Thymus (tissue), 11 donors: ENCODE measurements at regions not wholly inside any gene's neighbourhood (a gene's known extent, or its start where the extent isn't known, plus 50 kb on each side); places are given as distances from the start of the nearest gene placed in this dataset.

ENCODE experiments used
- DNase-seq, 9 donors: peaks; one replicate each; pipeline ENCODE4 v3.0.0-alpha.2; 2013; ENCODE audit warnings: low spot score in 9 of 9, low read depth in 6 of 9, missing footprints in 1 of 9
- H3K27ac ChIP-seq, 2 donors: one replicate each; pipeline ENCODE4 v1.5.1; 2013; ENCODE audit warnings: control low read depth in 1 of 2, low read depth in 1 of 2, low read length in 1 of 2, mild to moderate bottlenecking in 1 of 2, moderate library complexity in 1 of 2
- H3K27me3 ChIP-seq, 2 donors: one replicate each; pipeline ENCODE4 v1.5.1; 2013; ENCODE audit warnings: low read length in 1 of 2; ENCODE audit not compliant: control insufficient read depth in 2 of 2, insufficient read depth in 1 of 2
- H3K36me3 ChIP-seq, 2 donors: one replicate each; pipeline ENCODE4 v1.5.1; 2013; ENCODE audit warnings: low read length in 1 of 2, mild to moderate bottlenecking in 1 of 2, moderate library complexity in 1 of 2; ENCODE audit not compliant: control insufficient read depth in 2 of 2, insufficient read depth in 2 of 2
- H3K4me1 ChIP-seq, 2 donors: one replicate each; pipeline ENCODE4 v1.5.1; 2013; ENCODE audit warnings: low read length in 2 of 2; ENCODE audit not compliant: control insufficient read depth in 2 of 2, insufficient read depth in 2 of 2
- H3K4me3 ChIP-seq, 2 donors: one replicate each; pipeline ENCODE4 v1.5.1; 2013; ENCODE audit warnings: low read length in 2 of 2, control low read depth in 1 of 2, mild to moderate bottlenecking in 1 of 2
- H3K9me3 ChIP-seq, 2 donors: one replicate each; pipeline ENCODE4 v1.5.1; 2013; ENCODE audit warnings: low read length in 1 of 2, mild to moderate bottlenecking in 1 of 2; ENCODE audit not compliant: control insufficient read depth in 2 of 2, insufficient read depth in 1 of 2
- WGBS: extraction: QIAGEN DNeasy Blood & Tissue Kit; methylation state at CpG from one replicate; pipeline ENCODE4 v1.1.7; 2013; 5-methylcytosine and 5-hydroxymethylcytosine counted together
- donor health status: healthy.

DNA sequence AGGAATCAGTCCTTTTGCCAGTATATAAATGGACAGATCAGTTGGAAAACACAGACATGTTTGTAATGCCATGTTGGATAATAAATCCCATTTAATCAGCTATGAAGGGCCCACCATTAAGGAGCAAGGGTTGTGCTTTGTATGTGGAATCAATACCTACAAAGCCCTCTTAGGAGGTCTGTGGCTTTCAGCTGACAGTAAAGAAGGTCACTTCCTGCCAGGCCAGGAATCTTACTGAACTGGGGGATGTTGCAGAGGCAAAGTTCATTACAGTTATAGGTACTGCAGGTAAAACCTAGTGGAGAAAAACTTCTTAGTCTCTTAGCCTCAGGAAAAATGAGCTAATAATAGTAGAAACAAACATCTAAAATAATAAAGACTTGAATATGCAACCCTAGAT is 129.5 kb downstream of the FAM76B start:
- no peaks in the 10 kb centered on the region for H3K27me3 ChIP-seq
- no peak overlapping the region for H3K4me3 ChIP-seq
- no peak for DNase-seq
- no peaks in the 10 kb centered on the region for H3K9me3 ChIP-seq
- no peak overlapping the region for H3K27ac ChIP-seq
- no peaks in the 10 kb centered on the region for H3K36me3 ChIP-seq
- H3K4me1 ChIP-seq = no peaks in the 10 kb centered on the region

- no peak overlapping the region for H3K4me3 ChIP-seq
- no peak for DNase-seq
- 94% methylated on average over 1 of the region's 1 CpG for WGBS
- H3K27ac ChIP-seq = no peak overlapping the region
- H3K36me3 ChIP-seq = no peaks in the 10 kb centered on the region
- no peaks in the 10 kb centered on the region for H3K9me3 ChIP-seq
- no peaks in the 10 kb centered on the region for H3K27me3 ChIP-seq
- no peaks in the 10 kb centered on the region for H3K4me1 ChIP-seq
These were observed 130.5 kb downstream of the FAM76B start for GRCh38 chr11:95659088-95659487.

- Histone ChIP-seq H3K27me3 (no peaks in the 10 kb centered on the region), H3K9me3 (no peaks in the 10 kb centered on the region), H3K36me3 (no peaks in the 10 kb centered on the region), H3K4me3 (no peak overlapping the region), H3K4me1 (no peaks in the 10 kb centered on the region), H3K27ac (no peak overlapping the region)
- DNase-seq = no peak
- 49% methylated on average over 1 of the region's 1 CpG for WGBS
These were observed 134.0 kb downstream of the FAM76B start for GRCh38 chr11:95655536-95655935.

GRCh38 chr11:95653680-95654079 is 135.9 kb downstream of the FAM76B start:
- H3K36me3 ChIP-seq = no peaks in the 10 kb centered on the region

GRCh38 chr11:95653099-95653498 is 136.5 kb downstream of the FAM76B start:
- Histone ChIP-seq H3K27me3 (no peaks in the 10 kb centered on the region), H3K4me3 (no peak overlapping the region), H3K27ac (no peak overlapping the region), H3K9me3 (no peaks in the 10 kb centered on the region), H3K4me1 (no peaks in the 10 kb centered on the region), H3K36me3 (no peaks in the 10 kb centered on the region)
- WGBS = 98% methylated on average over 5 of the region's 5 CpGs
- no peak for DNase-seq

More at GRCh38 chr11:95653680-95654079, 135.9 kb downstream of the FAM76B start:
- Histone ChIP-seq H3K27me3 (no peaks in the 10 kb centered on the region), H3K9me3 (no peaks in the 10 kb centered on the region), H3K27ac (no peak overlapping the region), H3K4me1 (no peaks in the 10 kb centered on the region), H3K4me3 (no peak overlapping the region)
- WGBS = 98% methylated on average over 1 of the region's 1 CpG
- no peak for DNase-seq

GRCh38 chr11:95652002-95652472 is 137.5 kb downstream of the FAM76B start:
- Histone ChIP-seq H3K27me3 (no peaks in the 10 kb centered on the region), H3K9me3 (no peaks in the 10 kb centered on the region), H3K36me3 (no peaks in the 10 kb centered on the region), H3K4me3 (no peak overlapping the region), H3K27ac (no peak overlapping the region), H3K4me1 (no peaks in the 10 kb centered on the region)
- WGBS = 66% methylated on average over 3 of the region's 3 CpGs
- no peak for DNase-seq

DNA sequence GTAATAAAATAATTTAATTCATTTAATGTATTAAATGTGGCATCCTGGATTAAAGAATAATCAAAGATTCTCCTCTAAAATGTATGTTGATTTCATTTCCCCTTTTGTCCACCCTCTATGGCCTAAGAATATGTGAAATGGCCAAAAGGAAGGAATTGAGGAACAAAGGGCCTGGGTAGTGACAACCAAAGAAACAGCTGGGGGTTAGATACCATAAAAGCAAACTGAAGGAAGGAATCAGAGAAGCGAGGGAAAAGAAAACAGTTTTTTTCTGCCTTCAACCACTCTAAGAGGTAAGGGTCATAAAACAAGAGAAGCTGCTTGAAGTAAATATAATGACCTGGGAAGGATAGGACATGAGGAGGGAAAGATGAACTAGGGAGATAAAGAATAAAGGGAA is 139.3 kb downstream of the FAM76B start:
- Histone ChIP-seq H3K36me3 (no peaks in the 10 kb centered on the region), H3K27me3 (no peaks in the 10 kb centered on the region), H3K9me3 (no peaks in the 10 kb centered on the region), H3K27ac (no peak overlapping the region), H3K4me1 (no peaks in the 10 kb centered on the region), H3K4me3 (no peak overlapping the region)
- no peak for DNase-seq
- WGBS = 84% methylated on average over 1 of the region's 1 CpG

DNA sequence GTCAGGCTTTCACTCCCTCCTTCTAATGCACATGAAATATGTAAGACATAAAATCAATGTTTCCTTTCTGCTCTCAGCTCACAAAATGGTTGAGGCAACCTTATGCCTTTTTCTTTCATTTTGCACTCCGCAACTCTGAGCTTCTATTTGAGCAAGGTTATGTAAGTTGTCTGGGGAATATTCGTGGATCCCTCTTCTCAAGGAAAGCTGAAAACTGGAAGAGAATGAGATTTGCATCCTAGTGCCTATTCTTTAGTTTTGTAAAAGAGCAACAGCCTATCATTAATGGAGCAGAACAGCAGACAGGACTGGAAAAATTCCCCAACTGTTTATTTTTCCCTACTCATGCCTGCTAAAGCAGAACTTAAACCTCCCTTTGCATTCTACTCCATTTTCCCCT is 141.7 kb downstream of the FAM76B start:
- H3K4me3 ChIP-seq = no peak overlapping the region
- H3K4me1 ChIP-seq = no peaks in the 10 kb centered on the region
- no peaks in the 10 kb centered on the region for H3K9me3 ChIP-seq
- no peak overlapping the region for H3K27ac ChIP-seq
- no peak for DNase-seq
- no peaks in the 10 kb centered on the region for H3K27me3 ChIP-seq
- 91% methylated on average over 2 of the region's 2 CpGs for WGBS
- H3K36me3 ChIP-seq = no peaks in the 10 kb centered on the region

DNA sequence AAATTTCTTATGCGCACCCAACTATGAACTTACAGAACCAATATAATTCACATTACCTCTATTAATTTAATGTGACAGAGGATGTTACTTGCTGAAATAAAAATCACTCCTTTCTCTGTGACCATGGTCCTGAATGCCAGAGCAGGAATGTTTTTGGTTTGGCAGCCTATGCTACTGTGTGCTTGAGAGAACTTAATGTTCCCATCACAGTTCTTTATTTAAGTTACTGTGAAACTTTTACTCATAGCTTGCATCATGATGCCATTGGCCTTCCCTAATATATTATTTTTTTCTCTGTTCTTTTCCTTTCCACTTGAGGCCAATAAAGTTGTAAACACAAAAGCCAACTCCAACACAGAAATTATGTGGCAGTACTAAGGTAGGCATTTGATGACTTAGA is 142.2 kb downstream of the FAM76B start:
- no peaks in the 10 kb centered on the region for H3K27me3 ChIP-seq
- no peak overlapping the region for H3K4me3 ChIP-seq
- no peaks in the 10 kb centered on the region for H3K36me3 ChIP-seq
- DNase-seq = no peak
- no peaks in the 10 kb centered on the region for H3K9me3 ChIP-seq
- no peaks in the 10 kb centered on the region for H3K4me1 ChIP-seq
- 99% methylated on average over 1 of the region's 1 CpG for WGBS
- no peak overlapping the region for H3K27ac ChIP-seq

DNA sequence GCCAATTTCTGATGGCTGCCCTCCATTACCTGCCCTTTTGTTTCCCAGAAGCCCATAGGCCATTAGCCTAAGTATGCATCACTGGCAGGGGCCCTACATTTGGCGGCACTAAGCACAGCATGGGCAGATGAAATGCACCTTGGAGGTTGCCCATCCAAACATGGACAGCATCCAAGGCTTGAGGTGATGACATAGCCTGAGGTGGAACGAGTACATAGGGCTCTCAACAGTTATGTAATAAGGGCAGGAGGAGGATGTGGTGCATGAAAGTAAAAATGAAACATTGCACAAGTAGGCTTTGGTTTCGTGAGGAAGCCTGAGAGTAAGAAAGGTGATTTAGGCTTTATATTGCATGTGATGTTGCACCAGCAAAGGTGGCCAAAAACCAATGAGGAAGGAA is 148.1 kb downstream of the FAM76B start:
- 61% methylated on average over 3 of the region's 3 CpGs for WGBS
- no peaks in the 10 kb centered on the region for H3K27me3 ChIP-seq
- H3K4me1 ChIP-seq = no peaks in the 10 kb centered on the region
- DNase-seq = peak in 4 of 9 donors; percentile 1 to 27 (median 3)
- H3K4me3 ChIP-seq = no peak overlapping the region
- no peaks in the 10 kb centered on the region for H3K36me3 ChIP-seq
- no peaks in the 10 kb centered on the region for H3K9me3 ChIP-seq
- no peak overlapping the region for H3K27ac ChIP-seq
